Suprapubic skin (tissue), 4 donors: ENCODE measurements at regions not wholly inside any gene's neighbourhood (a gene's known extent, or its start where the extent isn't known, plus 50 kb on each side); places are given as distances from the start of the nearest gene placed in this dataset.

Experiments
- EP300 ChIP-seq: sonication (generic); formaldehyde crosslinking; IDR thresholded peaks from one replicate; pipeline ENCODE4 v1.6.1; 2017; ENCODE audit warnings: antibody characterized with exemption
- POLR2A ChIP-seq, 2 donors: fragments of 450-650 bp; IDR thresholded peaks; one replicate each; pipeline ENCODE4 v1.6.1; 2017; ENCODE audit warnings: antibody characterized with exemption in 2 of 2, mild to moderate bottlenecking in 2 of 2, moderate library complexity in 2 of 2
- POLR2AphosphoS5 ChIP-seq, 3 donors: sonication (generic); formaldehyde crosslinking; IDR thresholded peaks; one replicate each; pipeline ENCODE4 v1.6.1; 2017; ENCODE audit warnings: antibody characterized with exemption in 3 of 3

DNA sequence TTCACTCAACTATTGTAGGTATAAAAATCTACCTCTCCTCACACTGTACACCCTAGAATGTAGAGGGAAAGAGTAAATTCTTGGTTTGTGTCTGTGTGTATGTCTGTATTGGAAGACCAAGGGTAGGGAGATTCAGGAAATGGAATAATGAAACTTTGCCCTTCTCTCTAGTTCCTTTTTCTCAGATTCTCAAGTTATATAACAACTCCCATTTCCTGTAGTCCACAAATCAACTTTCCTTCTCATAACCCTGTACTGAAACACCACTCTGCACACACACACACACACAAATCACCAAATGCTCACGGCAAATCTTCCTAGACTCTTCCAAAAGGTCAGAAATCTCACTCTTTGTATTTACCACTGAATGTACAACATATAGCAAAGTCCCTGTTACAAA is 824.5 kb upstream of the DIAPH2 start:
- TF ChIP-seq POLR2A (IDR thresholded peaks at IDR 0.05) (no peak), POLR2AphosphoS5 (IDR thresholded peaks at IDR 0.05) (no peak), EP300 (no peak)
